Adrenal gland (tissue), 9 donors: ENCODE measurements at regions not wholly inside any gene's neighbourhood (a gene's known extent, or its start where the extent isn't known, plus 50 kb on each side); places are given as distances from the start of the nearest gene placed in this dataset.

ENCODE experiments used
- DNase-seq, 7 donors: peaks; one replicate each; pipeline ENCODE4 v3.0.0-alpha.2; 2019 to 2020
- H3K27ac ChIP-seq, 5 donors: fragments of 200-600 bp; sonication (generic) in 4 of 5; 1 replicate in 3 of 5; 2 replicates in 2 of 5; pipeline versions ENCODE4 v1.5.1 to v1.8.0; 2016 to 2020; ENCODE audit warnings: mild to moderate bottlenecking in 1 of 5
- H3K27me3 ChIP-seq: fragments of 200-600 bp; 2 replicates; pipeline ENCODE4 v1.8.0; 2021
- H3K36me3 ChIP-seq, 2 donors: fragments of 200-600 bp; replicated peaks in 1 of 2; 1 replicate in 1 of 2; 2 replicates in 1 of 2; pipeline versions ENCODE4 v1.5.1 to v1.8.0; 2018 to 2022
- H3K4me1 ChIP-seq, 2 donors: fragments of 200-600 bp; replicated peaks in 1 of 2; 1 replicate in 1 of 2; 2 replicates in 1 of 2; pipeline versions ENCODE4 v1.5.1 to v1.8.0; 2018 to 2021
- H3K4me3 ChIP-seq, 4 donors: fragments of 200-600 bp; sonication (generic) in 3 of 4; one replicate each; pipeline ENCODE4 v1.5.1; 2016 to 2018
- H3K9me3 ChIP-seq, 3 donors: fragments of 200-600 bp; sonication (generic) in 1 of 3; replicated peaks in 1 of 3; 1 replicate in 2 of 3; 2 replicates in 1 of 3; pipeline versions ENCODE4 v1.5.1 to v1.8.0; 2016 to 2021
- POLR2A ChIP-seq, 2 donors: fragments of 450-650 bp; IDR thresholded peaks; one replicate each; pipeline ENCODE4 v1.6.1; 2017; ENCODE audit warnings: antibody characterized with exemption in 2 of 2, mild to moderate bottlenecking in 2 of 2, moderate library complexity in 1 of 2
- WGBS, 4 donors: extraction: QIAGEN DNeasy Blood & Tissue Kit in 2 of 4; methylation state at CpG; one replicate each; pipeline versions ENCODE4 v1.1.5 to v1.1.7; 2013 to 2017; 5-methylcytosine and 5-hydroxymethylcytosine counted together
- intact Hi-C, 2 donors: fragments of 100-400 bp; cut with DNase I; formaldehyde crosslinking; loops; one replicate each; pipeline versions ENCODE4 v1.14.1 to v1.15.0; 2022 to 2023
- TF ChIP-seq, protein P1 (sequence below), 6 experiments: fragments of 450-650 bp in 4 of 6; fragments of 200-600 bp in 2 of 6; sonication (generic) in 1 of 6; IDR thresholded peaks; 1 replicate in 5 of 6; 2 replicates in 1 of 6; pipeline versions ENCODE4 v1.5.1 to v1.8.0; 2016 to 2021; ENCODE audit warnings: antibody characterized with exemption in 6 of 6, mild to moderate bottlenecking in 2 of 6, moderate library complexity in 1 of 6
- donor health status: healthy with polysubstance abuse.
- donor health status: Bipolar disorder and iron deficiency.
- donor health status: DM: yes; HTN: yes; CAD: no.
- donor health status: DM: no; HTN: no; CAD: no.
- donor health status: DM: no; HTN: no; CAD: no.

DNA sequence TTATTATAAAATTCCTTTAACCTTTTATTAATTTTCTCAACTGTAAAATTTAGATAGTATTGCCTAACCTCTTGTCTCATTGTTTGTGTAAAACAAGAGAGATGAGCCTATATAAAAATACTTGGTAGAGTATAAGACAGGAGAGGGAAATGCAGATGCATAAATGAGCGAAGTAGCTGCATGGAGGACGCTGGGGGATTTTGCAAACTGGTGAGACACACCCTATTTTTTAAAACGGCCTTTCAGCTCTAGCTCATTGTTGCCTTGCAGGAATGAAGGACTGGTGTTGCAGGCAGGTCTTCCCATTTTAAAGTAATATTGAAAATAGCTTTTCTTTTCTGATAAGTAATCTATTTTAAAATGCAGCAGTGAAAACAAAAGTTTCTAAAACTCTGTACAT, 435.3 kb upstream of the HNRNPA3 start:
- no peak overlapping the region for H3K4me3 ChIP-seq
- 83 to 91% (median 88%) methylated on average over 3 of the region's 3 CpGs for WGBS, 4 donors
- no peak for TF ChIP-seq POLR2A (IDR thresholded peaks at IDR 0.05)
- TF ChIP-seq, protein P1, sequence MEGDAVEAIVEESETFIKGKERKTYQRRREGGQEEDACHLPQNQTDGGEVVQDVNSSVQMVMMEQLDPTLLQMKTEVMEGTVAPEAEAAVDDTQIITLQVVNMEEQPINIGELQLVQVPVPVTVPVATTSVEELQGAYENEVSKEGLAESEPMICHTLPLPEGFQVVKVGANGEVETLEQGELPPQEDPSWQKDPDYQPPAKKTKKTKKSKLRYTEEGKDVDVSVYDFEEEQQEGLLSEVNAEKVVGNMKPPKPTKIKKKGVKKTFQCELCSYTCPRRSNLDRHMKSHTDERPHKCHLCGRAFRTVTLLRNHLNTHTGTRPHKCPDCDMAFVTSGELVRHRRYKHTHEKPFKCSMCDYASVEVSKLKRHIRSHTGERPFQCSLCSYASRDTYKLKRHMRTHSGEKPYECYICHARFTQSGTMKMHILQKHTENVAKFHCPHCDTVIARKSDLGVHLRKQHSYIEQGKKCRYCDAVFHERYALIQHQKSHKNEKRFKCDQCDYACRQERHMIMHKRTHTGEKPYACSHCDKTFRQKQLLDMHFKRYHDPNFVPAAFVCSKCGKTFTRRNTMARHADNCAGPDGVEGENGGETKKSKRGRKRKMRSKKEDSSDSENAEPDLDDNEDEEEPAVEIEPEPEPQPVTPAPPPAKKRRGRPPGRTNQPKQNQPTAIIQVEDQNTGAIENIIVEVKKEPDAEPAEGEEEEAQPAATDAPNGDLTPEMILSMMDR (IDR thresholded peaks at IDR 0.05), result no peak
- DNase-seq, result no peak
- no peaks in the 10 kb centered on the region for H3K4me1 ChIP-seq
- intact Hi-C loops, result no loop called here
- no peaks in the 10 kb centered on the region for H3K9me3 ChIP-seq
- H3K36me3 ChIP-seq, result no peaks in the 10 kb centered on the region
- no peak overlapping the region for H3K27ac ChIP-seq
- no peaks in the 10 kb centered on the region for H3K27me3 ChIP-seq

DNA sequence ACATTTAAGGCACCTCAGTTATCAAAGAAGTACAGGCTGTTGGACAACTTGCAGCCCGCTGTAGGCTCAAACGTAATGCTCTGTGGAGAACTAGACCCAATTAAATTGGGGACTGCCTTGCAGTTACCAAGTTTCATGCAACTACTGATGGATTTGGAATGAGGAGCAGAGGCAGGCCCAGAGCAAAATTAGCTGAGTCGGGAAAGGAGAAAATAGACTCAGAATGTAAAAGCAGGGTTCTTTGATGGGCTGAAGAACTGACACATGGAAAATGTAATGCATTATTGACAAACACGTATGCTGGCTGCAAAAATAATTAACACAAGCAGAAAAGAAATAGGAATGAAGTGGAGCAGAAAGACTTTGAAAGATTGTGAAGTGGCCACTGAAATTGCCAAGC, 432.7 kb upstream of the HNRNPA3 start:
- intact Hi-C loops, result no loop called here
- no peak for DNase-seq
- Histone ChIP-seq H3K9me3 (no peaks in the 10 kb centered on the region), H3K27ac (no peak overlapping the region), H3K27me3 (no peaks in the 10 kb centered on the region), H3K4me3 (no peak overlapping the region), H3K36me3 (no peaks in the 10 kb centered on the region), H3K4me1 (no peaks in the 10 kb centered on the region)
- WGBS, 4 donors, result 89 to 97% (median 92%) methylated on average over 4 of the region's 4 CpGs
- TF ChIP-seq, protein P1 (IDR thresholded peaks at IDR 0.05), result no peak
- TF ChIP-seq POLR2A (IDR thresholded peaks at IDR 0.05), result no peak

DNA sequence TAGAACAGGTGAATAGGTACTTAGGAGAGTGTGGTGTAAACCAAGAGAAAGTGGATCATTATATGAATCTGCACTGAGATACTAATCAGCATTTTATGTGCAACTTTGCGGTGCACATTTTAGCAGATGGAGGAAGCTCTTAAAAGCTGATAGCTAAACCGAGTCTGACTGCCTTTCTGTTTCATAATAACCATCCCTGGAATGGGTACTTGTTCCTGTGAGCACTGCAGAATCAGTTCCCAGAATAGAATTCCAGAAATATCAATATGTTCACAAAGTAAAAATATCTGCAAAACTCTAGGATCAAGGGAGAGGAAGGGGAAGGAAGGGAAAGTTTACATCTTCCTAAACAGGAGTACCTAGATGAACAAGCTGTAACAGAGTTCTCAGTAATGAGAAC, 432.2 kb upstream of the HNRNPA3 start:
- no peak for TF ChIP-seq POLR2A (IDR thresholded peaks at IDR 0.05)
- TF ChIP-seq, protein P1 (IDR thresholded peaks at IDR 0.05), result no peak
- DNase-seq, result no peak
- Histone ChIP-seq H3K4me1 (no peaks in the 10 kb centered on the region), H3K4me3 (no peak overlapping the region), H3K27ac (no peak overlapping the region), H3K36me3 (no peaks in the 10 kb centered on the region), H3K27me3 (no peaks in the 10 kb centered on the region), H3K9me3 (no peaks in the 10 kb centered on the region)
- WGBS, 4 donors, result 86 to 90% (median 89%) methylated on average over 2 of the region's 2 CpGs
- intact Hi-C loops, result no loop called here

DNA sequence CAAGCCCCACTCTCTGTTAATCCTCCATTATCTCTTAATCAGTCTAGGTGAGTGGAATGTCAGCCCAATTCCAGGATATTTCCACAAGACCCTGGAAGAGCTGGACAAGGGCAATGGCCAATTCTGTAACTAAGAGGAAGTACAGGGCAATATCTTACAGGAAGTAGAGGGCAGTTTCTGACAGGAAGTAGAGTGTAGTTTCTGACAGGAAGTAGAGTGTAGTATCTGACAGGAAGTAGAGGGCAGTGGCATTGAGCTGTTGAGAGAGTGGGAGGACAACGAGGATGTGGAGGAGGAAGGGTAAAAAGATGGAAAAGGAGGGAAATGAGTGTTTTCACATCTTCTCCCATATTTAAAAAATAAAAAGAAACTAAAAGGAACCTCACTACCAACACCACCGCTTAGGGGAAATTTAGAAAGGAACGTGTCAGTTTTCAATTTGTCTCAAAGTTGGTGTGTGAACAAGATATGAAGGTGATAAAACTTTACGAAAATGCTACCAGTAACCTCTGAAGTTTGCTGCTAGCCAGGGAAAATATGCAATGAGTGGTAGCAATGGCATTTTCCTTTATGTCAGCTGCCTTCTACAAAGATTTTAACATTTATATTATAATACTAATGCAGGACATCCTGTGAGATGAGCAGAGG, 430.9 kb upstream of the HNRNPA3 start:
- H3K36me3 ChIP-seq, result no peaks in the 10 kb centered on the region
- intact Hi-C loops, result no loop called here
- DNase-seq, result no peak
- TF ChIP-seq, protein P1 (IDR thresholded peaks at IDR 0.05), result no peak
- no peak for TF ChIP-seq POLR2A (IDR thresholded peaks at IDR 0.05)
- H3K9me3 ChIP-seq, result no peaks in the 10 kb centered on the region
- no peak overlapping the region for H3K27ac ChIP-seq
- no peaks in the 10 kb centered on the region for H3K27me3 ChIP-seq
- 62 to 81% (median 71%) methylated on average over 4 of the region's 4 CpGs for WGBS, 4 donors
- H3K4me1 ChIP-seq, result no peaks in the 10 kb centered on the region
- H3K4me3 ChIP-seq, result no peak overlapping the region
